ENCODE measurements at regions not wholly inside any gene's neighbourhood (a gene's known extent, or its start where the extent isn't known, plus 50 kb on each side); places are given as distances from the start of the nearest gene placed in this dataset.

GRCh38 chr18:42413870-42414269 is 458.8 kb downstream of the PIK3C3 start:
- ATAC-seq (replicated peaks in 1 of 4), result no peak
- WGBS (ENCODE audit: insufficient coverage), result 80% methylated on average over 1 of the region's 1 CpG
- POLR2A ChIA-PET, result no interaction called here

GRCh38 chr18:42414756-42415454 is 459.9 kb downstream of the PIK3C3 start:
- Histone ChIP-seq H3K36me3 (ENCODE audit: control insufficient read depth in 2 of 2, extremely low read depth in 1 of 2, insufficient read depth in 1 of 2, low read length in 1 of 2) (no peaks in the 10 kb centered on the region), H3K4me3 (ENCODE audit: control insufficient read depth in 1 of 2, extremely low read depth in 1 of 2, low read length in 1 of 2) (no peak overlapping the region), H3K4me1 (ENCODE audit: control insufficient read depth in 1 of 2, extremely low read depth in 1 of 2, insufficient read depth in 2 of 2, low read length in 2 of 2) (no peaks in the 10 kb centered on the region), H3K27ac (ENCODE audit: low read length) (no peak overlapping the region), H3K27me3 (replicated peaks in 1 of 2; ENCODE audit: control insufficient read depth in 2 of 2, extremely low read depth in 1 of 2, insufficient read depth in 2 of 2, low read length in 1 of 2) (no peaks in the 10 kb centered on the region), H3K9me3 (no peaks in the 10 kb centered on the region)
- no peak overlapping the region for H3K27ac Mint-ChIP-seq
- H3K27me3 Mint-ChIP-seq, result no peaks in the 10 kb centered on the region
- H3K4me1 Mint-ChIP-seq, result no peaks in the 10 kb centered on the region
- ATAC-seq (replicated peaks in 1 of 4) (no peak), DNase-seq (no peak)
- ChIA-PET CTCF (no interaction called here), POLR2A (no interaction called here)
- no peaks in the 10 kb centered on the region for H3K36me3 Mint-ChIP-seq
- WGBS (ENCODE audit: insufficient coverage), result 80% methylated on average over 1 of the region's 7 CpGs
- H3K9me3 Mint-ChIP-seq, result peaks cover 4 to 19% (median 5%) of the 10 kb centered on the region in 3 donors
- H3K4me3 Mint-ChIP-seq, result no peak overlapping the region

More at GRCh38 chr18:42413870-42414269, 458.8 kb downstream of the PIK3C3 start:
- CTCF ChIA-PET, result no interaction called here
- no peaks in the 10 kb centered on the region for H3K4me1 Mint-ChIP-seq
- no peak for DNase-seq
- H3K9me3 ChIP-seq, result no peaks in the 10 kb centered on the region
- no peak overlapping the region for H3K27ac Mint-ChIP-seq
- H3K27me3 ChIP-seq (replicated peaks in 1 of 2; ENCODE audit: control insufficient read depth in 2 of 2, extremely low read depth in 1 of 2, insufficient read depth in 2 of 2, low read length in 1 of 2), result no peaks in the 10 kb centered on the region
- peaks cover 10 to 27% (median 12%) of the 10 kb centered on the region in 3 donors for H3K9me3 Mint-ChIP-seq
- H3K4me3 Mint-ChIP-seq, result no peak overlapping the region
- no peak overlapping the region for H3K27ac ChIP-seq (ENCODE audit: low read length)
- H3K36me3 Mint-ChIP-seq, result no peaks in the 10 kb centered on the region
- no peaks in the 10 kb centered on the region for H3K4me1 ChIP-seq (ENCODE audit: control insufficient read depth in 1 of 2, extremely low read depth in 1 of 2, insufficient read depth in 2 of 2, low read length in 2 of 2)
- H3K27me3 Mint-ChIP-seq, result no peaks in the 10 kb centered on the region
- H3K4me3 ChIP-seq (ENCODE audit: control insufficient read depth in 1 of 2, extremely low read depth in 1 of 2, low read length in 1 of 2), result no peak overlapping the region
- no peaks in the 10 kb centered on the region for H3K36me3 ChIP-seq (ENCODE audit: control insufficient read depth in 2 of 2, extremely low read depth in 1 of 2, insufficient read depth in 1 of 2, low read length in 1 of 2)

GRCh38 chr18:42417189-42417588 is 462.2 kb downstream of the PIK3C3 start:
- no peaks in the 10 kb centered on the region for H3K27me3 Mint-ChIP-seq
- WGBS (ENCODE audit: insufficient coverage), result 73% methylated on average over 5 of the region's 5 CpGs

GRCh38 chr18:42418121-42418520 is 463.1 kb downstream of the PIK3C3 start:
- DNase-seq (no peak), ATAC-seq (replicated peaks in 1 of 4) (no peak)
- no peak overlapping the region for H3K4me3 Mint-ChIP-seq
- no CpG with 5 or more reads among the region's 1 CpG for WGBS (ENCODE audit: insufficient coverage)
- H3K27ac Mint-ChIP-seq, result no peak overlapping the region
- peaks cover 6 to 12% (median 12%) of the 10 kb centered on the region in 3 donors for H3K9me3 Mint-ChIP-seq
- Histone ChIP-seq H3K9me3 (no peaks in the 10 kb centered on the region), H3K27me3 (replicated peaks in 1 of 2; ENCODE audit: control insufficient read depth in 2 of 2, extremely low read depth in 1 of 2, insufficient read depth in 2 of 2, low read length in 1 of 2) (no peaks in the 10 kb centered on the region), H3K27ac (ENCODE audit: low read length) (no peak overlapping the region), H3K4me1 (ENCODE audit: control insufficient read depth in 1 of 2, extremely low read depth in 1 of 2, insufficient read depth in 2 of 2, low read length in 2 of 2) (no peaks in the 10 kb centered on the region), H3K4me3 (ENCODE audit: control insufficient read depth in 1 of 2, extremely low read depth in 1 of 2, low read length in 1 of 2) (no peak overlapping the region), H3K36me3 (ENCODE audit: control insufficient read depth in 2 of 2, extremely low read depth in 1 of 2, insufficient read depth in 1 of 2, low read length in 1 of 2) (no peaks in the 10 kb centered on the region)
- H3K27me3 Mint-ChIP-seq, result no peaks in the 10 kb centered on the region
- ChIA-PET POLR2A (no interaction called here), CTCF (no interaction called here)
- no peaks in the 10 kb centered on the region for H3K36me3 Mint-ChIP-seq
- no peaks in the 10 kb centered on the region for H3K4me1 Mint-ChIP-seq

More at GRCh38 chr18:42417189-42417588, 462.2 kb downstream of the PIK3C3 start:
- no peaks in the 10 kb centered on the region for H3K4me1 ChIP-seq (ENCODE audit: control insufficient read depth in 1 of 2, extremely low read depth in 1 of 2, insufficient read depth in 2 of 2, low read length in 2 of 2)
- ATAC-seq (replicated peaks in 1 of 4), result no peak
- no peaks in the 10 kb centered on the region for H3K9me3 ChIP-seq
- H3K4me1 Mint-ChIP-seq, result no peaks in the 10 kb centered on the region
- DNase-seq, result no peak
- H3K27me3 ChIP-seq (replicated peaks in 1 of 2; ENCODE audit: control insufficient read depth in 2 of 2, extremely low read depth in 1 of 2, insufficient read depth in 2 of 2, low read length in 1 of 2), result no peaks in the 10 kb centered on the region
- no peak overlapping the region for H3K4me3 Mint-ChIP-seq
- no peaks in the 10 kb centered on the region for H3K36me3 ChIP-seq (ENCODE audit: control insufficient read depth in 2 of 2, extremely low read depth in 1 of 2, insufficient read depth in 1 of 2, low read length in 1 of 2)
- ChIA-PET POLR2A (interaction anchor here in 1 of 2 donors (0.6 kb wide), 1 partner anchor 316 kb away, joined by 3 read pairs; no protein-coding TSS in a partner anchor), CTCF (no interaction called here)
- H3K27ac Mint-ChIP-seq, result no peak overlapping the region
- H3K36me3 Mint-ChIP-seq, result no peaks in the 10 kb centered on the region
- H3K4me3 ChIP-seq (ENCODE audit: control insufficient read depth in 1 of 2, extremely low read depth in 1 of 2, low read length in 1 of 2), result no peak overlapping the region
- H3K9me3 Mint-ChIP-seq, result peaks cover 6 to 21% (median 12%) of the 10 kb centered on the region in 3 donors
- no peak overlapping the region for H3K27ac ChIP-seq (ENCODE audit: low read length)

GRCh38 chr18:42425025-42425424 is 470.0 kb downstream of the PIK3C3 start:
- no peak overlapping the region for H3K27ac Mint-ChIP-seq
- H3K4me1 ChIP-seq (ENCODE audit: control insufficient read depth in 1 of 2, extremely low read depth in 1 of 2, insufficient read depth in 2 of 2, low read length in 2 of 2), result no peaks in the 10 kb centered on the region
- H3K4me3 ChIP-seq (ENCODE audit: control insufficient read depth in 1 of 2, extremely low read depth in 1 of 2, low read length in 1 of 2), result no peak overlapping the region
- no peaks in the 10 kb centered on the region for H3K27me3 Mint-ChIP-seq
- ChIA-PET CTCF (no interaction called here), POLR2A (no interaction called here)
- no peaks in the 10 kb centered on the region for H3K27me3 ChIP-seq (replicated peaks in 1 of 2; ENCODE audit: control insufficient read depth in 2 of 2, extremely low read depth in 1 of 2, insufficient read depth in 2 of 2, low read length in 1 of 2)
- H3K9me3 ChIP-seq, result no peaks in the 10 kb centered on the region
- no peaks in the 10 kb centered on the region for H3K4me1 Mint-ChIP-seq
- H3K27ac ChIP-seq (ENCODE audit: low read length), result no peak overlapping the region
- H3K36me3 Mint-ChIP-seq, result no peaks in the 10 kb centered on the region
- DNase-seq, result no peak
- peaks cover 12 to 17% (median 15%) of the 10 kb centered on the region in 3 donors for H3K9me3 Mint-ChIP-seq
- no peaks in the 10 kb centered on the region for H3K36me3 ChIP-seq (ENCODE audit: control insufficient read depth in 2 of 2, extremely low read depth in 1 of 2, insufficient read depth in 1 of 2, low read length in 1 of 2)
- no peak for ATAC-seq (replicated peaks in 1 of 4)
- H3K4me3 Mint-ChIP-seq, result no peak overlapping the region

GRCh38 chr18:42426496-42427015 is 471.5 kb downstream of the PIK3C3 start:
- no peaks in the 10 kb centered on the region for H3K27me3 Mint-ChIP-seq
- H3K4me3 ChIP-seq (ENCODE audit: control insufficient read depth in 1 of 2, extremely low read depth in 1 of 2, low read length in 1 of 2), result no peak overlapping the region
- no peaks in the 10 kb centered on the region for H3K4me1 Mint-ChIP-seq
- CTCF ChIA-PET, result no interaction called here
- H3K9me3 ChIP-seq, result no peaks in the 10 kb centered on the region
- ATAC-seq (replicated peaks in 1 of 4) (no peak), DNase-seq (no peak)
- POLR2A ChIA-PET, result no interaction called here
- H3K27me3 ChIP-seq (replicated peaks in 1 of 2; ENCODE audit: control insufficient read depth in 2 of 2, extremely low read depth in 1 of 2, insufficient read depth in 2 of 2, low read length in 1 of 2), result no peaks in the 10 kb centered on the region
- peaks cover 2 to 15% (median 11%) of the 10 kb centered on the region in 3 donors for H3K9me3 Mint-ChIP-seq
- no peaks in the 10 kb centered on the region for H3K36me3 ChIP-seq (ENCODE audit: control insufficient read depth in 2 of 2, extremely low read depth in 1 of 2, insufficient read depth in 1 of 2, low read length in 1 of 2)
- H3K4me3 Mint-ChIP-seq, result no peak overlapping the region
- H3K4me1 ChIP-seq (ENCODE audit: control insufficient read depth in 1 of 2, extremely low read depth in 1 of 2, insufficient read depth in 2 of 2, low read length in 2 of 2), result no peaks in the 10 kb centered on the region
- no peak overlapping the region for H3K27ac ChIP-seq (ENCODE audit: low read length)
- no peak overlapping the region for H3K27ac Mint-ChIP-seq
- WGBS (ENCODE audit: insufficient coverage), result 50% methylated on average over 1 of the region's 2 CpGs
- no peaks in the 10 kb centered on the region for H3K36me3 Mint-ChIP-seq

Measured in T-cell (primary cell).